ENCODE measurements at regions not wholly inside any gene's neighbourhood (a gene's known extent, or its start where the extent isn't known, plus 50 kb on each side); places are given as distances from the start of the nearest gene placed in this dataset.

- H3K36me3 Mint-ChIP-seq (ENCODE audit: insufficient read depth in 1 of 3, low read depth in 3 of 3): no peaks in the 10 kb centered on the region
- H4K5ac ChIP-seq (ENCODE audit: insufficient read length, low read depth, low read length): no peak overlapping the region
Measured at GRCh38 chr2:224174990-224175389, 135.9 kb upstream of the SERPINE2 start.

More at GRCh38 chr2:224174990-224175389, 135.9 kb upstream of the SERPINE2 start:
- Histone ChIP-seq H3K79me2 (ENCODE audit: insufficient read depth, low read length) (no peaks in the 10 kb centered on the region), H2BK5ac (ENCODE audit: insufficient read length, low read length) (no peak overlapping the region), H4K20me1 (ENCODE audit: control insufficient read depth, insufficient read depth, insufficient read length) (no peaks in the 10 kb centered on the region), H3K27me3 (ENCODE audit: insufficient read depth, low read length) (no peaks in the 10 kb centered on the region), H2BK15ac (ENCODE audit: low read depth, low read length) (no peak overlapping the region), H3K4me1 (ENCODE audit: insufficient read depth, low read length) (no peaks in the 10 kb centered on the region), H2BK120ac (ENCODE audit: low read depth, low read length, poor library complexity, severe bottlenecking) (no peak overlapping the region), H3K18ac (ENCODE audit: insufficient read length, low read depth, low read length) (no peak overlapping the region), H2BK20ac (ENCODE audit: low read depth, low read length, poor library complexity, severe bottlenecking) (no peak overlapping the region), H3K23me2 (ENCODE audit: insufficient read length, low read depth, low read length, poor library complexity, severe bottlenecking) (no peaks in the 10 kb centered on the region), H3K56ac (ENCODE audit: insufficient read length, low read depth, low read length) (no peak overlapping the region), H4K91ac (ENCODE audit: insufficient read length, low read depth, low read length) (no peak overlapping the region), H2AFZ (ENCODE audit: low read length) (no peak overlapping the region), H3T11ph (ENCODE audit: low read length) (no peak overlapping the region), H4K8ac (replicated peaks; ENCODE audit: insufficient read length, low read depth, low read length) (no peak overlapping the region), H3K79me1 (ENCODE audit: insufficient read depth, low read depth, low read length, poor library complexity, severe bottlenecking) (no peaks in the 10 kb centered on the region), H3K4me2 (ENCODE audit: insufficient read depth, insufficient read length, low read length) (no peak overlapping the region), H3K9ac (ENCODE audit: extremely low read depth, insufficient read length, low read length) (no peak overlapping the region), H3K9me3 (ENCODE audit: control insufficient read depth, low read depth, low read length) (no peaks in the 10 kb centered on the region), H3K4ac (ENCODE audit: low read depth, low read length) (no peak overlapping the region), H3K23ac (ENCODE audit: insufficient read length, low read depth, low read length) (no peak overlapping the region), H3K27ac (ENCODE audit: insufficient read length, low read depth, low read length) (no peak overlapping the region), H2BK12ac (ENCODE audit: insufficient read length, low read depth, low read length) (no peak overlapping the region), H3K14ac (ENCODE audit: insufficient read depth, low read length) (no peak overlapping the region), H2AK5ac (ENCODE audit: insufficient read length, low read length) (no peak overlapping the region)
- no peaks in the 10 kb centered on the region for H3K27me3 Mint-ChIP-seq (ENCODE audit: low read depth)
- H3K4me3 Mint-ChIP-seq: no peak overlapping the region
- no peak for DNase-seq
- H3K27ac Mint-ChIP-seq: no peak overlapping the region
- H3K9me3 Mint-ChIP-seq: no peaks in the 10 kb centered on the region; a peak in 1 of 5 replicates
- TF ChIP-seq CTCF (conservative IDR thresholded peaks at IDR 0.05): no peak
- H3K4me1 Mint-ChIP-seq: no peaks in the 10 kb centered on the region
- WGBS (ENCODE audit: extremely low coverage, insufficient read length, low lambda C conversion rate): no CpG with 5 or more reads among the region's 5 CpGs

All from H9 (cell line).